GM12878 (cell line): ENCODE measurements at regions not wholly inside any gene's neighbourhood (a gene's known extent, or its start where the extent isn't known, plus 50 kb on each side); places are given as distances from the start of the nearest gene placed in this dataset.

ENCODE experiments used
- ATAC-seq: fragments of 200-7000 bp; cut with Tn5 transposase; 3 replicates; pipeline ENCODE4 v1.9.1; 2020; ENCODE audit warnings: mild to moderate bottlenecking, moderate library complexity
- BruUV-seq: library from RNA; stranded (reverse); fragments of 400-500 nt; replicated peaks from 2 replicates; lab custom pipeline; 2021; lab: Mats Ljungman, UMichigan
- CTCF ChIA-PET: fragments of 300-600 bp; sonication (Branson Sonifier 250); formaldehyde crosslinking; extraction: SDS; loops from one replicate; lab custom pipeline; 2021; ENCODE audit warnings: inconsistent platforms; lab: Yijun Ruan, JAX
- POLR2A ChIA-PET: fragments of 350-600 bp; formaldehyde crosslinking; extraction: SDS; loops from one replicate; lab custom pipeline; 2021; ENCODE audit warnings: inconsistent platforms; lab: Charles Lee
- RAD21 ChIA-PET: fragments of 300-600 bp; sonication (Branson Sonifier 250); formaldehyde crosslinking; loops from one replicate; lab custom pipeline; 2023; ENCODE audit warnings: antibody characterized with exemption; ENCODE audit not compliant: unreplicated experiment; lab: Charles Lee
- SMC1A ChIA-PET: fragments of 300-600 bp; sonication (Branson Sonifier 250); formaldehyde crosslinking; loops from one replicate; lab custom pipeline; 2023; ENCODE audit not compliant: unreplicated experiment, uncharacterized antibody; lab: Charles Lee
- DNase-seq: peaks from one replicate; pipeline ENCODE4 v3.0.0-alpha.2; 2011; ENCODE audit warnings: low read depth, low spot score
- FAIRE-seq: peaks from 3 replicates; lab custom pipeline; 2011; peaks lifted over from hg19 to GRCh38; lab: Jason Lieb, UNC
- H2AFZ ChIP-seq: 2 replicates; pipeline ENCODE4 v1.6.0; 2011; ENCODE audit warnings: low read depth, low read length, control low read depth; ENCODE audit not compliant: control insufficient read depth
- H3K27ac ChIP-seq: 2 replicates; pipeline ENCODE4 v1.5.1; 2011; ENCODE audit warnings: control low read depth; ENCODE audit not compliant: control insufficient read depth, insufficient read depth
- H3K27me3 ChIP-seq, 2 experiments: replicated peaks in 1 of 2; 2 replicates each; pipeline versions ENCODE4 v1.6.0 to v1.6.1; 2011; ENCODE audit warnings: low read length in 1 of 2; ENCODE audit not compliant: control insufficient read depth in 2 of 2, insufficient read depth in 2 of 2
- H3K36me3 ChIP-seq, 2 experiments: 2 replicates each; pipeline ENCODE4 v1.5.1; 2011; ENCODE audit warnings: low read length in 1 of 2; ENCODE audit not compliant: control insufficient read depth in 2 of 2, insufficient read depth in 2 of 2
- H3K4me1 ChIP-seq: 2 replicates; pipeline ENCODE4 v1.6.1; 2011; ENCODE audit warnings: mild to moderate bottlenecking, low read length, moderate library complexity, mixed read lengths; ENCODE audit not compliant: control insufficient read depth, insufficient read depth
- H3K4me2 ChIP-seq: 2 replicates; pipeline ENCODE4 v1.6.0; 2011; ENCODE audit warnings: control low read depth; ENCODE audit not compliant: control insufficient read depth, insufficient read depth
- H3K4me3 ChIP-seq: fragments of 200-600 bp; sonication (generic); 2 replicates; pipeline ENCODE4 v1.5.1; 2016
- H3K79me2 ChIP-seq: 2 replicates; pipeline ENCODE4 v1.6.0; 2011; ENCODE audit warnings: low read length; ENCODE audit not compliant: control insufficient read depth, insufficient read depth
- H3K9ac ChIP-seq: 2 replicates; pipeline ENCODE4 v1.8.0; 2011; ENCODE audit warnings: low read length, control low read depth, mixed read lengths; ENCODE audit not compliant: control insufficient read depth, insufficient read depth
- H3K9me3 ChIP-seq: replicated peaks from 3 replicates; pipeline ENCODE4 v1.5.1; 2011; ENCODE audit warnings: mild to moderate bottlenecking, low read length; ENCODE audit not compliant: control insufficient read depth, insufficient read depth
- H4K20me1 ChIP-seq: 2 replicates; pipeline ENCODE4 v1.6.0; 2011; ENCODE audit not compliant: control insufficient read depth, insufficient read depth
- ATF7 ChIP-seq: fragments of 450-650 bp; IDR thresholded peaks from 2 replicates; pipeline ENCODE4 v1.6.1; 2016; ENCODE audit warnings: low read depth, mild to moderate bottlenecking
- FOS ChIP-seq: IDR thresholded peaks from 3 replicates; pipeline ENCODE4 v1.6.1; 2011; ENCODE audit warnings: borderline replicate concordance; ENCODE audit not compliant: insufficient read length; ENCODE audit errors: extremely low read depth
- HDGF ChIP-seq: fragments of 450-650 bp; IDR thresholded peaks from 2 replicates; pipeline ENCODE4 v1.6.1; 2016; ENCODE audit warnings: antibody characterized with exemption
- JUNB ChIP-seq: IDR thresholded peaks from 2 replicates; pipeline ENCODE4 v1.6.1; 2016; ENCODE audit warnings: antibody characterized with exemption, mild to moderate bottlenecking
- NFIC ChIP-seq: IDR thresholded peaks from 2 replicates; pipeline ENCODE4 v1.6.1; 2012; ENCODE audit warnings: low read depth, mild to moderate bottlenecking, inconsistent platforms, low read length, moderate library complexity
- POLR2AphosphoS5 ChIP-seq: IDR thresholded peaks from 2 replicates; pipeline ENCODE4 v1.6.1; 2011; ENCODE audit warnings: mild to moderate bottlenecking, low read length, inconsistent platforms
- RAD51 ChIP-seq: fragments of 450-650 bp; IDR thresholded peaks from 2 replicates; pipeline ENCODE4 v1.6.1; 2016; ENCODE audit warnings: moderate library complexity, mild to moderate bottlenecking, inconsistent platforms
- RCOR1 ChIP-seq: conservative IDR thresholded peaks from 2 replicates; pipeline ENCODE4 v1.6.1; 2012; ENCODE audit warnings: low read depth, low read length, improper control_type of control experiment
- SUPT20H ChIP-seq: IDR thresholded peaks from 2 replicates; pipeline ENCODE4 v1.6.1; 2011; ENCODE audit warnings: low read depth, mild to moderate bottlenecking, low read length, moderate library complexity, borderline replicate concordance; ENCODE audit not compliant: control insufficient read depth
- TBL1XR1 ChIP-seq: IDR thresholded peaks from 2 replicates; pipeline ENCODE4 v1.6.1; 2012; ENCODE audit warnings: low read depth, low read length, improper control_type of control experiment
- YY1 ChIP-seq: IDR thresholded peaks from 2 replicates; pipeline ENCODE4 v1.6.1; 2011; ENCODE audit warnings: low read depth, mild to moderate bottlenecking, low read length
- WGBS: methylation state at CpG from one replicate; pipeline ENCODE4 v1.1.6; 2016; ENCODE audit warnings: low lambda C conversion rate; ENCODE audit not compliant: insufficient replicate concordance, insufficient coverage; ENCODE audit errors: missing lambda C conversion rate; 5-methylcytosine and 5-hydroxymethylcytosine counted together
- in situ Hi-C: fragments of 300-500 bp; cut with MboI; formaldehyde crosslinking; loops from 9 replicates; pipeline ENCODE4 v1.14.3; 2018; ENCODE audit warnings: mixed read lengths
- intact Hi-C: fragments of 100-400 bp; cut with micrococcal nuclease; formaldehyde crosslinking; loops from one replicate; pipeline ENCODE4 v1.14.2; 2022; ENCODE audit not compliant: unreplicated experiment
- TF ChIP-seq, protein P1 (sequence below): IDR thresholded peaks from 2 replicates; pipeline ENCODE4 v1.6.1; 2012; ENCODE audit warnings: improper control_type of control experiment, low read depth, low read length; ENCODE audit not compliant: insufficient replicate concordance

DNA sequence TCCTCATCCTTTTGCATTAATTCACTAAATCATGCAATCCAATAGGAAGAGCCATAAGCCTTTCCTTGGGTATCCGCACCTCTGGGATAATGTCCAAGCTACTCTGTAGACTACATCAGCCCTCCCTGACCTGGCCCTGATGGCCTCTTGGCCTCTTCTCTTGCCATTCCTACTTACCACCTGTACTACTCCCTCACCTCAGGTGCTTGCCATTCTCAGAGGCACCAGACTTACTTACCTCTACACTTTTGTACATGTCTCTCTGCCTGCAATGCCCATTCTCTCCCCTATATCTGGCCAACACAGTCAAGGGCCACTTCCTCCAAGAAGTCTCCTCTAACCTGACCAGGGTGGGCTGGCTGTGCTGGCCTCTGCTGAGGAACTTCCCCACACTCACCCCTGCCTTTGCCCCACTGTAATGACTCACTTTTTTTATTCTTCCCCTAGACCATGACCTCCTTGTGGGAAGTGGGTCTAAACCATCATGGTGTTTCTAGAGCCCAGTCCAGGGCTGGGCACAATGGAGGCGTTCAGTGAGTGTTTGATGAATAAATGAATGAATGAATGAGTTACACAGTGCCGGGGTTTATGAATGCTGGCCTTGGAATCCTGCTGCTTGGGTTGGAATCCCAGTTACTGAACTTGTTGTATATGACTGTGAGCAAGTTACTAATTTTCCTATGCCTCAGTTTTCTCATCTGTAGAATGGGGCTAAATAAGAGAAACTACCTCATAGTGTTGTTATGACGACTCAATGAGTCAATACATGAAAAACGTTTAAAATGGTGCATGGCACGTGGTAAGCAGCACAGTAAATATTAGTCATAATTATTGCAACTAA is 179.8 kb downstream of the FOXD2 start:
- WGBS, result 16% methylated on average over 6 of the region's 6 CpGs
- ATAC-seq (no peak), FAIRE-seq (no peak), DNase-seq (no peak)
- TF ChIP-seq ATF7 (no peak), JUNB (peak; percentile 56)
- no peak overlapping the region for H2AFZ ChIP-seq
- in situ Hi-C loops, result no loop called here
- H3K4me2 ChIP-seq, result no peak overlapping the region
- CTCF ChIA-PET, result no interaction called here
- no peaks in the 10 kb centered on the region for H3K9me3 ChIP-seq
- no peak overlapping the region for H3K27ac ChIP-seq
- no peaks in the 10 kb centered on the region for H3K79me2 ChIP-seq
- H4K20me1 ChIP-seq, result no peaks in the 10 kb centered on the region
- H3K4me3 ChIP-seq, result no peak overlapping the region
- H3K4me1 ChIP-seq, result no peaks in the 10 kb centered on the region
- no peak overlapping the region for H3K9ac ChIP-seq
- no TSS peak for BruUV-seq
- no peaks in the 10 kb centered on the region for H3K27me3 ChIP-seq
- RAD21 ChIA-PET, result no interaction called here
- POLR2A ChIA-PET, result no interaction called here
- SMC1A ChIA-PET, result no interaction called here
- intact Hi-C loops, result no loop called here
- H3K36me3 ChIP-seq, result no peaks in the 10 kb centered on the region

GRCh38 chr1:47618222-47618720 is 180.4 kb downstream of the FOXD2 start:
- no peak for ATAC-seq
- intact Hi-C loops, result no loop called here
- H2AFZ ChIP-seq, result no peak overlapping the region
- no TSS peak for BruUV-seq
- no peak overlapping the region for H3K27ac ChIP-seq
- DNase-seq, result no peak
- in situ Hi-C loops, result no loop called here
- RAD21 ChIA-PET, result no interaction called here
- H3K9ac ChIP-seq, result no peak overlapping the region
- no peaks in the 10 kb centered on the region for H4K20me1 ChIP-seq
- FAIRE-seq, result no peak
- no peak overlapping the region for H3K4me2 ChIP-seq
- CTCF ChIA-PET, result no interaction called here
- no peak overlapping the region for H3K4me3 ChIP-seq
- H3K27me3 ChIP-seq, result no peaks in the 10 kb centered on the region
- no peaks in the 10 kb centered on the region for H3K4me1 ChIP-seq
- SMC1A ChIA-PET, result no interaction called here
- no peaks in the 10 kb centered on the region for H3K36me3 ChIP-seq
- POLR2A ChIA-PET, result no interaction called here
- no peaks in the 10 kb centered on the region for H3K9me3 ChIP-seq
- WGBS, result 8% methylated on average over 4 of the region's 4 CpGs
- no peaks in the 10 kb centered on the region for H3K79me2 ChIP-seq
- TF ChIP-seq HDGF (no peak), SUPT20H (no peak), FOS (no peak), RCOR1 (no peak), RAD51 (no peak), TBL1XR1 (no peak), POLR2AphosphoS5 (no peak), YY1 (no peak), NFIC (no peak)
- TF ChIP-seq, protein P1, sequence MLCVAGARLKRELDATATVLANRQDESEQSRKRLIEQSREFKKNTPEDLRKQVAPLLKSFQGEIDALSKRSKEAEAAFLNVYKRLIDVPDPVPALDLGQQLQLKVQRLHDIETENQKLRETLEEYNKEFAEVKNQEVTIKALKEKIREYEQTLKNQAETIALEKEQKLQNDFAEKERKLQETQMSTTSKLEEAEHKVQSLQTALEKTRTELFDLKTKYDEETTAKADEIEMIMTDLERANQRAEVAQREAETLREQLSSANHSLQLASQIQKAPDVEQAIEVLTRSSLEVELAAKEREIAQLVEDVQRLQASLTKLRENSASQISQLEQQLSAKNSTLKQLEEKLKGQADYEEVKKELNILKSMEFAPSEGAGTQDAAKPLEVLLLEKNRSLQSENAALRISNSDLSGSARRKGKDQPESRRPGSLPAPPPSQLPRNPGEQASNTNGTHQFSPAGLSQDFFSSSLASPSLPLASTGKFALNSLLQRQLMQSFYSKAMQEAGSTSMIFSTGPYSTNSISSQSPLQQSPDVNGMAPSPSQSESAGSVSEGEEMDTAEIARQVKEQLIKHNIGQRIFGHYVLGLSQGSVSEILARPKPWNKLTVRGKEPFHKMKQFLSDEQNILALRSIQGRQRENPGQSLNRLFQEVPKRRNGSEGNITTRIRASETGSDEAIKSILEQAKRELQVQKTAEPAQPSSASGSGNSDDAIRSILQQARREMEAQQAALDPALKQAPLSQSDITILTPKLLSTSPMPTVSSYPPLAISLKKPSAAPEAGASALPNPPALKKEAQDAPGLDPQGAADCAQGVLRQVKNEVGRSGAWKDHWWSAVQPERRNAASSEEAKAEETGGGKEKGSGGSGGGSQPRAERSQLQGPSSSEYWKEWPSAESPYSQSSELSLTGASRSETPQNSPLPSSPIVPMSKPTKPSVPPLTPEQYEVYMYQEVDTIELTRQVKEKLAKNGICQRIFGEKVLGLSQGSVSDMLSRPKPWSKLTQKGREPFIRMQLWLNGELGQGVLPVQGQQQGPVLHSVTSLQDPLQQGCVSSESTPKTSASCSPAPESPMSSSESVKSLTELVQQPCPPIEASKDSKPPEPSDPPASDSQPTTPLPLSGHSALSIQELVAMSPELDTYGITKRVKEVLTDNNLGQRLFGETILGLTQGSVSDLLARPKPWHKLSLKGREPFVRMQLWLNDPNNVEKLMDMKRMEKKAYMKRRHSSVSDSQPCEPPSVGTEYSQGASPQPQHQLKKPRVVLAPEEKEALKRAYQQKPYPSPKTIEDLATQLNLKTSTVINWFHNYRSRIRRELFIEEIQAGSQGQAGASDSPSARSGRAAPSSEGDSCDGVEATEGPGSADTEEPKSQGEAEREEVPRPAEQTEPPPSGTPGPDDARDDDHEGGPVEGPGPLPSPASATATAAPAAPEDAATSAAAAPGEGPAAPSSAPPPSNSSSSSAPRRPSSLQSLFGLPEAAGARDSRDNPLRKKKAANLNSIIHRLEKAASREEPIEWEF, result no peak
